SK-MEL-5 (cell line): ENCODE measurements at regions not wholly inside any gene's neighbourhood (a gene's known extent, or its start where the extent isn't known, plus 50 kb on each side); places are given as distances from the start of the nearest gene placed in this dataset.
"Not testable (repeated sequence)": the region's sequence is repeated elsewhere in the genome, so short reads cannot be mapped to it uniquely, and the experiment has no call there.

Experiments used
- DNase-seq: peaks from one replicate; pipeline ENCODE4 v3.0.0-alpha.2; 2016; ENCODE audit warnings: low read depth, low spot score
- in situ Hi-C: cut with HindIII; loops from 2 replicates; pipeline ENCODE4 v1.10.0; 2016; ENCODE audit warnings: low sequenced_read_pairs, high pct_unique_total_duplicates, low pct_unique_long_range_greater_than_20kb

DNA sequence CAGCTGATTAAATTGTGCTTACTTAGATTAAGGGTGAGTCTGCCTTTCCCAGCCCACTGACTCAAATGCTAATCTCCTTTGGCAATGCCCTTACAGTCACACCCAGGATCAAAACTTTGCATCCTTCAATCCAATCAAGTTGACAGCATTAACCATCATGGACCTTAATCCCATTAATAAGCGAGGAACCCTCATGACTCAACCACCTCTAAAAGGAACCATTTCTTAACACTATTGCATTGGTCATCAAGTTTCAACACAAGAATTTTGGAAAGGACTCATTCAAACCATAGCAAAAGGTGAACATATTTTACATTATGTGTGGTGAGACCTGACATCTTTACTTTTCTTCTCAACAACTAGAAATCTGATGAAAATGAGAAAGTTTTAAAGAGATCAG is 187.0 kb downstream of the OSR1 start:
- DNase-seq, result no peak
- in situ Hi-C loops, result no loop called here

DNA sequence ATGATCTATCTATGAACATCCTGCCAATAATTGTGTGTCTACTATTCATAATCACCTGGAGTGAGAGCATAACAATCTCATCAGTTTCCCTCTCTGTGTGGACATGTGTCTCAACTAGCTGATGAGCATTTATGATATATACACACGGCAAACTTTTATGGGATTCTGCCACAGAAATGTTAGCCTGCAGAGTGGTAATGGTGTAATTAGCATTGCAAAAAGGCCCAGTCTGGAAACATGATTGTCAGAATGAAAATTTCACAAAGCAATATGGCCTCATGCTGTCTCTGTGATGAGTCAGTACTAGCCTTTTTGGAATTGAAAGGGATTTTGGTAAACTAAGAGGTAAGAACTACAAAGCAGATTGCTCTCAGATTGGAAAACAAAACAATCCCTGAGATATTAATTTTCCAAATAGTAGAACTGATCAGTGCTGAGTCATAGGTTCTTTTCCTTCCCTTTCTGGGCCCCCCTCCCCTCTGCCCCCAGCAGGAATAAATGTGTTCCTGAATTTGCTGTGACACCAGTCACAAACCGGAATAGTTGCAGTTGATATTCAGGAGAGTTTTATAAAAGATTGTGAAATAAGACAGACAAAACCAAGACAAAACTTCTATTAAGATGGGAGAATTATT is 189.2 kb downstream of the OSR1 start:
- in situ Hi-C loops, result no loop called here
- DNase-seq, result no peak

DNA sequence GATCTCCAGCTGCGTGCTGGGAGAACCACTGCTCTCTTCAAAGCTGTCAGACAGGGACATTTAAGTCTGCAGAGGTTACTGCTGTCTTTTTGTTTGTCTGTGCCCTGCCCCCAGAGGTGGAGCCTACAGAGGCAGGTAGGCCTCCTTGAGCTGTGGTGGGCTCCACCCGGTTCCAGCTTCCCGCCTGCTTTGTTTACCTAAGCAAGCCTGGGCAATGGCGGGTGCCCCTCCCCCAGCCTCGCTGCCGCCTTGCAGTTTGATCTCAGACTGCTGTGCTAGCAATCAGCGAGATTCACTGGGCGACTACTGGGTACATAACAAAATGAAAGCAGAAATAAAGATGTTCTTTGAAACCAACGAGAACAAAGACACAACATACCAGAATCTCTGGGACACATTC is 194.3 kb downstream of the OSR1 start:
- DNase-seq, in situ Hi-C loops: not testable (repeated sequence)

DNA sequence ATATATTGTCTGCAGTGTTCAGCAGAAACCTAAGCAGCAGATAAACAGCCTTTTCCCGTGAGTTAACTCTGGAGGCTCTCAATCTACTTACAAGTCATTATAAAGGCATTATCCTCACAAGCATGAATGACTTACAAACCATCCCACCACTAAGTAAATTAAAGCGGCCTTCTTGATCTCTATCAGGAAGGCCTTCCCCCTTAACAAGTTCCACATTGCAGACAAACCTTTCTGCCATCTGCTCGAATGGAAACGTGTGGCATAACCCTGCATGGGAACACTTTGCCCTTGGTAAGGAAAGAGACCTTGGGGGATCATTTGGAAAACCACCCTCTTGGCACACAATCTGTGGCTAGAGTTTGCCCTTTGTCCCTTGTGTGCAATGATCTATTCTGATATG is 199.5 kb downstream of the OSR1 start:
- in situ Hi-C loops, result no loop called here
- DNase-seq, result no peak

- in situ Hi-C loops, result no loop called here
- DNase-seq, result no peak
These were observed 200.2 kb downstream of the OSR1 start for GRCh38 chr2:19158211-19158610.

DNA sequence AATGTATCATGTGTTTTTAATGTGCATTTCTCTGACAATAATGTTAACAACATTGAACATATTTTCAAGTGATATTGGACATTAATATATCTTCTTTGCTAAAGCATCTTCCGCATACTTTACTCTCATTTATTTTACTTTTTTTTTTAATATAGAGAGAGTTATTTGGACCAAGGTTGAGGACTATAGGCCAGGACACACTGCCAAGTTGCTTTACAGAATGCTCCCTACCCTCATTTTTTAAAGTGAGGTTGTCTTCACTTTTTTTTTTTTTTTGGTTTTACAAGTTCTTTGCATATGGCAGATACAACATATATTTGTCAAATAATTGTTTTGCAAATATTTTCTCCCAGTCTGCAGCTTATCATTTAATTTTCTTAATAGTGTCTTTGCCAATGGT is 201.8 kb downstream of the OSR1 start:
- in situ Hi-C loops, result no loop called here
- DNase-seq, result no peak

DNA sequence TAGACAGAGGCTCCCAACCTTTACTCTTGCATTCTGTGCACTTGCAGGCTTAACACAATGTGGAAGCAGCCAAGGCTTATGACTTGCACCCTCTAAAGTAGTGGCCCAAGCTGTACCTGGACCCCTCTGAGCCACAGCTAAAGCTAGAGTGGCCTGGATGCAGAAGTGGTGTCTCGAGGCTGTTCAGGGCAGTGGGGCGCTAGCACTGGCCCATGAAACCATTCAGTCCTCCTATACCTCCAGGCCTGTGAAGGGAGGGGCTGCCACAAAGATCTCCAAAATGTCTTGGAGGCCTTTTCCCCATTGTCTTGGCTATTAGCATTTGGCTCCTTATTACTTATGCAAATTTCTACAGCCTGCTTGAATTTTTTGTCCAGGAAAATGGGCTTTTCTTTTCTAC is 207.7 kb downstream of the OSR1 start:
- in situ Hi-C loops, result no loop called here
- DNase-seq, result no peak

- no peak for DNase-seq
- in situ Hi-C loops, result no loop called here
These were observed 211.6 kb downstream of the OSR1 start for GRCh38 chr2:19146867-19147266.

DNA sequence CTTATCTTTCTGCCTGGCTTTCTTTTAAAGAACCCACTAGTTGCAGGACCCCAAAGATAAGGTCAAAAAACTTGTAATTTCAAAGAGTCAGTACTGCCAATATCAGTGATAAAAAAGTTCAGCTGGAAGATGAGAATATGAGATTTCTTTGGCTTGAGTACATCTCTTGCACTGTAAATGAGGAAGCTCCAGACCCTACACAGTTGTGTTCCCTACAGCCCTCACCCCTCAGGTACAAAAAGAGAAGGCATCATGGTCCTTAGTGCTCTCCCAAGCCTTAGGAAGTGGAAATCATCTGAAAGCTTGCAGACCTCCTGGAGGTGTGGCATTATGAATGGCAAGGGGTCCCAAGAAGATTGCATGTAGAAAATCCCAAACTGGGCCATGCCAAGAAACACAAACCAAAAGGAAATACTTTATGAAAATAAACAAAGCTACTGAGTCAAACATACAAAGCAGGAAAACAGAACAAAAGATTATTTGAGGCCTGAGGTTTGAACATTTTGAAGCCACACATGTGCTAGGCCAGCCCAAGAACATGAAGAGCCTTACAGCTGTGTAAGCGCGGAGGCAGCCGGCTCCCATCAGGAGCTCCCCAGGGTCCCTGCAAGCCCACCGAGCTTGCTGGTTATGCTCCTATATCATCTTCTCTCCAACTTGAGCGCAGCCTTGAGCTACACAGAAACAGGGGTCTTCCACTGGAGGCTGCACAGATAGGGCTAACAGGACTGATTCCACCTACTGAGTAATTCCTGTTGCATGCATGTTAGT is 217.0 kb downstream of the OSR1 start:
- in situ Hi-C loops, result no loop called here

DNA sequence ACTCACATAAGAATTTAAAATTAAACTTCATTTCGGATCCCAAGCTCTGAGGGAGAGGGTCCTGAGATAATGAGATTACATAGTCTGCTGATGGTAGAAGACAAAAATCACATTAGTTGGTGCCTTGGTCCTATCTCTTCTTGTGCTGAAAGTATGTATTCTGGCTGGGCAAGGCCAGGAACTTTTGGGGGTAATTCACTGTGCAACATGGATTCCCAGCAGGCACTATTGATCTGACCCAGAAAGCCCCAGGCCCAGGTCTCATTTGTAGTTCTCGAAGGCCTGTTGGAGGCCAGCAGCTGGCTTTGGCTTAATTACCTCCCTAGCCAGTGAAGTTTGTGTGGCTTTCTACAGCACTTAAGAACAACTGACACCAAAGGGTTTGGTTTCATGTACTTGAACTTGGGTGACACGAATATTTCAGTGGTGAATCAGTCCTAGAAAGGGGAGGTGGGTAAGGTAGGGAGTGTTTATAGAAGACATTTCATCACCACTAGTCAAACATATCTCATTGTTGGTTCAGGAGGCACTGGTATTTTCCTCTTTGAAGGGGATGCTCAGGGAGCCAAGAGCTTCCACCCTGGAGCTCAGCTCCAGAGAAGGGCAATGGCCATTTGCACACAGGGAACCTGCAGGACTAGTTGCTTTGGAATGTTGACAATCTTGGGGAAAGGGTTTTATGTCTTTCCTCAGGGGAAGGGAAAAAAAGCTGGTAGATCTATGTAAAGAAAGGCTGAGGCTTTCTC is 217.8 kb downstream of the OSR1 start:
- in situ Hi-C loops, result no loop called here
- no peak for DNase-seq

More for the DNA sequence above, 217.0 kb downstream of the OSR1 start:
- DNase-seq, result no peak

GRCh38 chr2:19139386-19139785 is 219.0 kb downstream of the OSR1 start:
- in situ Hi-C loops, result no loop called here

DNA sequence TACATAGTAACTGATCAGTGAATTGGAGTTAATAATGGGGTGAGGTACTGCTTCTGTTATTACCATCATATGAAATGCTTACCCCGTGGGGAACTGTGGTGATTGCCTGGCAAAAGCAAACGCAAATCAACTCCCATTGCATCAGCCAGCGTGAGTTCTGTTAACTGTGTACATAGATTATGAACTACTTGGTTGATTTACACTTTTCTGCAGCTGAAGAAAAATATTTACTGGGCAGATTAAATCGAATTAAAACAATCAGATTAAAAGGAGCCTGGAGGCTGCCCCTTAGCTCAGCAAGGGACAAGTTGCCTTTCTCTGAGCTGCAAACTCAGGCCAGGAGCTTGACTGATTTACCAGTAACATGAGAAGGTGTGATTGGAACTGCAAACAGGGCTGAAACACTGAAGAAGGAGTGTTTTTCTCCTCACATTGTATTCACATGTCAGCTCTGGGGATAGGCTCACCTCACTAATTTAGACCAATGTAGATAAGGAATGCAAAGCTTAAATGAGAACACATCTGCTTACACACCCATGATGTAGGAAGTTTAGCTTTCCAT is 220.1 kb downstream of the OSR1 start:
- in situ Hi-C loops, result no loop called here
- DNase-seq, result no peak

More at GRCh38 chr2:19139386-19139785, 219.0 kb downstream of the OSR1 start:
- no peak for DNase-seq

- in situ Hi-C loops, result no loop called here
- DNase-seq, result no peak
These were observed 221.0 kb downstream of the OSR1 start for GRCh38 chr2:19137433-19137832.

DNA sequence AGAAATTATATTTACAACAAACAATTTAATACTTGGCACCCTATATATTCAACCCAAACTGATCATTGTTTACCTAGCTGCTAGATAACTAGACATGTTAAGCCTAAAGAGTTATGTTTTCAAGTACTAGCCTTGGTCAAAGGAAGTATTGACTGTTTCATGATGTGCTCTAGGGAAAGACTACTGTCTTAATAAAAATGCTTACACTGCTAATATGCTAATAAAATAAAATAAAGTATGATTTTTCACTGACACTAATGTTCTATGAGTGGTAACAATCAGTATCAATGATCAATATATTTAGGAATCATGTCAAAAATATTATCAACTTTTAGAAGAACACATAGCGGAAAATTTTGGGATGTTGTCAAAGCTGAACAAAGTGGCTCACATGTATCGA is 225.5 kb downstream of the OSR1 start:
- in situ Hi-C loops, result no loop called here
- no peak for DNase-seq

GRCh38 chr2:19131871-19132270 is 226.6 kb downstream of the OSR1 start:
- in situ Hi-C loops, result no loop called here
- DNase-seq, result peak; percentile 91

DNA sequence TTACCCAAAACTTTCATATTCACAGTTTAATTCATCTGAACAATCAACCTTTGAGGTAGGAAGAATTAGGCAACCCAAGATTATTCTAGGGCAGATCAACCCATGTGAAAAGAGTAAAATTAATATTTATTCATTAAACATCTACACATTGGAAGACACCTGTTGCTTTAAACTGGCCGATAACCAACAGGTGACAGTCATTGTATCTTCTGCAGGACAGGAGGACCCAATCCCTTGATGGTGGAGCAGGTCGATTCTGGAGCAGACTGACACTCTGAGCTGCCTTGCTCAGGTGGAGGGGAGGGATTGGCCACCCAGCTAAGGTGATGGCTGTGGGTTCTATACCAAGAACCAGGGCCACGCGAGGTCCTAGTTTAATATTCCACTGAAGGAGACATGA is 230.3 kb downstream of the OSR1 start:
- DNase-seq, result no peak
- in situ Hi-C loops, result no loop called here

GRCh38 chr2:19127616-19128015 is 230.8 kb downstream of the OSR1 start:
- in situ Hi-C loops, result no loop called here
- no peak for DNase-seq

DNA sequence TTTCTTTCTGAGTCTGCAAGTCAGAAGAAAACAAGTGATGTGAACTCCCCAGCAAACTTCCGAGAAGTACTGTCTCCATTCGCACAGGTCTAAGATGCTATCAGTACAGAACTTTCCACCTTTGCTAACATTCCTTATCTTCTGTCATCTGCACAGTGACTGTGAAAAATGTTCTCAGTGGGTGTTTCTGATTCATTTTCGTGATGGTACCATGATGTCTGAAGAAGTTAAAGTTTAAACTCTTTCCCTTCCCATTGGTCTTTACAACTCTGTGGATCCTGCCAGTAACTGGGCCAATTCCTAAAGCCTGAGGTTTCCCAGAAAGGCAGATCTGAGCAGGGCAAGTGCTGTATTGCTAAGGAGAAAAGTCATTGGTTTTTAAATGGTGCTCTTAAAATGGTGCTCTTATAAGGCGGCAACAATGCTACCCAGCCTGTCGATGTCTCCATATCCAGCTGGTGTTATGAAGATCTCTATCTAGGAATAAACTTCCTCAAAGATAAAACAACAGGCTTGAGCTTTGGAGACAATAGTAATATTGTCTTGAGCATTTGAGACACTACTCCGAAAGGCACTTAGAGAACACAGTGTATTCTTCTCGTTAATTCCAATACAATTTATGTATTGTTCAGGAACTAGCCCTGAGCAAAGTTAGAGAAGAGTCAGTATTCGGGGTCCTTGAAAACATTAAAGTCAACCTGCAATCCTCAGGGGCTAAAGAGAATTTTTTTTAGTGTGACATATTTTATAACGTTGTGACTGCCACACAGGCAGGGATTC is 232.3 kb downstream of the OSR1 start:
- DNase-seq, result peak; percentile 84
- in situ Hi-C loops, result no loop called here
